WTC11 (cell line): ENCODE measurements at regions not wholly inside any gene's neighbourhood (a gene's known extent, or its start where the extent isn't known, plus 50 kb on each side); places are given as distances from the start of the nearest gene placed in this dataset.

Experiments
- AR ChIP-seq: fragments of 250-450 bp; sonication (Bioruptor Pico); IDR thresholded peaks from 2 replicates; pipeline ENCODE4 v1.9.0; 2021; ENCODE audit warnings: mild to moderate bottlenecking
- ATF2 ChIP-seq: sonication (generic); formaldehyde crosslinking; IDR thresholded peaks from 2 replicates; pipeline ENCODE4 v1.8.1; 2022; ENCODE audit warnings: low read depth, missing genetic modification reagents, borderline replicate concordance
- ATF3 ChIP-seq: sonication (generic); formaldehyde crosslinking; conservative IDR thresholded peaks from 2 replicates; pipeline ENCODE4 v1.8.1; 2022; ENCODE audit warnings: mild to moderate bottlenecking, missing genetic modification reagents
- CTCF ChIP-seq: fragments of 200-600 bp; IDR thresholded peaks from 2 replicates; pipeline ENCODE4 v1.8.0; 2022; ENCODE audit warnings: antibody characterized with exemption
- E2F5 ChIP-seq: sonication (generic); formaldehyde crosslinking; IDR thresholded peaks from 2 replicates; pipeline ENCODE4 v1.8.1; 2022; ENCODE audit warnings: mild to moderate bottlenecking, moderate library complexity, missing genetic modification reagents
- HMGXB4 ChIP-seq: sonication (generic); formaldehyde crosslinking; IDR thresholded peaks from 2 replicates; pipeline ENCODE4 v1.8.1; 2023; ENCODE audit warnings: mild to moderate bottlenecking, moderate library complexity, missing genetic modification reagents
- IRF1 ChIP-seq: sonication (generic); formaldehyde crosslinking; IDR thresholded peaks from 2 replicates; pipeline ENCODE4 v1.8.0; 2023; ENCODE audit warnings: missing genetic modification reagents
- MAX ChIP-seq: sonication (generic); formaldehyde crosslinking; IDR thresholded peaks from 2 replicates; pipeline ENCODE4 v1.8.0; 2022; ENCODE audit warnings: mild to moderate bottlenecking, missing genetic modification reagents
- MLX ChIP-seq: sonication (generic); formaldehyde crosslinking; IDR thresholded peaks from 2 replicates; pipeline ENCODE4 v1.8.1; 2023; ENCODE audit warnings: mild to moderate bottlenecking, missing genetic modification reagents, moderate library complexity
- NR2C2 ChIP-seq: sonication (generic); formaldehyde crosslinking; IDR thresholded peaks from 2 replicates; pipeline ENCODE4 v1.8.0; 2022; ENCODE audit warnings: mild to moderate bottlenecking, missing genetic modification reagents
- PRDM15 ChIP-seq: sonication (generic); formaldehyde crosslinking; IDR thresholded peaks from 2 replicates; pipeline ENCODE4 v1.8.0; 2022; ENCODE audit warnings: missing genetic modification reagents
- TCF7 ChIP-seq: sonication (generic); formaldehyde crosslinking; IDR thresholded peaks from 2 replicates; pipeline ENCODE4 v1.8.0; 2022; ENCODE audit warnings: mild to moderate bottlenecking, low read depth, missing genetic modification reagents, moderate library complexity
- ZNF121 ChIP-seq: sonication (generic); formaldehyde crosslinking; IDR thresholded peaks from 2 replicates; pipeline ENCODE4 v1.8.0; 2023; ENCODE audit warnings: missing genetic modification reagents
- ZNF423 ChIP-seq: fragments of 250-450 bp; sonication (Bioruptor Pico); IDR thresholded peaks from 2 replicates; pipeline ENCODE4 v2.1.2; 2022; ENCODE audit warnings: mild to moderate bottlenecking, moderate library complexity

GRCh38 chr7:137127806-137128205, 215.7 kb downstream of the PTN start:
- no peak for TF ChIP-seq CTCF
- TF ChIP-seq E2F5, result no peak
- no peak for TF ChIP-seq ZNF423
- no peak for TF ChIP-seq ATF3
- no peak for TF ChIP-seq HMGXB4 (CRISPR knock-in tag)
- no peak for TF ChIP-seq AR
- no peak for TF ChIP-seq TCF7 (CRISPR knock-in tag)
- no peak for TF ChIP-seq PRDM15 (CRISPR knock-in tag)
- no peak for TF ChIP-seq MAX
- TF ChIP-seq ATF2 (CRISPR knock-in tag), result no peak
- no peak for TF ChIP-seq NR2C2 (CRISPR knock-in tag)
- no peak for TF ChIP-seq ZNF121
- no peak for TF ChIP-seq IRF1 (CRISPR knock-in tag)
- TF ChIP-seq MLX (CRISPR knock-in tag), result no peak
